HG03469 (cell line): ENCODE measurements at regions not wholly inside any gene's neighbourhood (a gene's known extent, or its start where the extent isn't known, plus 50 kb on each side); places are given as distances from the start of the nearest gene placed in this dataset.
"Not testable (repeated sequence)": the region's sequence is repeated elsewhere in the genome, so short reads cannot be mapped to it uniquely, and the experiment has no call there.

Experiments used
- ATAC-seq: cut with Tn5 transposase; IDR thresholded peaks from one replicate; pipeline ENCODE4 v1.9.1; 2021; ENCODE audit warnings: mild to moderate bottlenecking, moderate library complexity, moderate number of reproducible peaks; ENCODE audit not compliant: unreplicated experiment

GRCh38 chr9:67312504-67312903, 320.2 kb upstream of the SPATA31A3 start:
- ATAC-seq: not testable (repeated sequence)

DNA sequence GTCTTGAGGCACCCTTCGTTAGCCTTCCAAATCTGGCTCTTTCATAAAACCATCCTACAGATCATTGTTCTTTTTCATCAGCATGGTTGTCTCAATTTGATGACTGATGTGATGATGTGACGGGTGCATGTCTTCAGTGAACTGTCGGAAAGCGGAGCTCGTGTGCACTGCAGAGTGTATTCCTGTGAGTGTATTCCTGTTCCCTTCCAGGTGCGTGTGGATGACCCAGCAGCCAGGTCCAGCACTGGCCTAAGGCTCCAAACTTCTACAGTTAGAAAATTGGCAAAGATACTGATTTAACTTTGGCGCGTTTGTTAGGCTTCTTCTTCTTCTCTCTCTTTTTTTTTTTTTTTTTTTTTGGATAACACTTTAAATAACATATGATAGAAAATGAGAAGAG, 314.8 kb upstream of the SPATA31A3 start:
- ATAC-seq: not testable (repeated sequence)

DNA sequence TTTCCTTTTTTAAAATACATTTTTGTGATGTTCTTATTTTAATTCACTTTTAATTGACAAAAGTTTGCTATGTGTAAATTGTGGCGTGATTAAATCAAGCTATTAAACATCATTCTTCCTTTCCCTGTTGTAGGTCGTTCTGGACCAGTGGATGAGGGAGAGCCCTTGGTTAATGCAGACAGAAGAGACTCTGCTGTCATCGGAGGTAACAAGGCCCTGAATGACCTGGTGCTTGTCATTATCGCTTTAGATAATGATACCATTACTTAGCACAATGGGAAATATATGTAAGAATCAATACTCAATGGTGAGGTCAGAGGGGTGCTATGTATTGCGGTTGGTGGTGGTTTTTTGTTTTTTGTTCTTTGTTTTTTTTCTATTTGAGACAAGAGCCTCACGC, 296.4 kb upstream of the SPATA31A3 start:
- not testable (repeated sequence) for ATAC-seq

- not testable (repeated sequence) for ATAC-seq
Observed at GRCh38 chr9:67288117-67288735, 295.9 kb upstream of the SPATA31A3 start.

DNA sequence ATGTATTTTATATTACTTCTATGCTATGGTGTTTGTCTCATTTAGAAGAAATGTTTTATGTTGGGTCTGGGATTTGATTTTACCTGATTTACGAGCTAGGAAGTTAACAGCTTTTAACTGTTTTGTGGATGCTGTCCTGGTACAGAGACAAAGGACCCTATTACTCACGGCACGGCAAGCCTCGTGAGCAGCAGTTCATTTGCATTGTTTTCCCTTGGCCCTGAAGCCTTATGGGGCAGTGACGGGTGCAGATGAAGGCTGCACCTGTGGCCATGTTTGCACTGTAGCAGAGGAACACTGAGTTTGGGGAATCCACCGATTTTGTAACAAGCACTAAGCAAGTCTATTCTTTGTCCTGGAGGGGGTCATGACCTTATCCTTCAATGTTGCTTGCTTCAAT, 291.9 kb upstream of the SPATA31A3 start:
- not testable (repeated sequence) for ATAC-seq

GRCh38 chr9:67281574-67281973, 289.2 kb upstream of the SPATA31A3 start:
- ATAC-seq: not testable (repeated sequence)

- ATAC-seq: not testable (repeated sequence)
Observed at GRCh38 chr9:67269692-67270091, 277.3 kb upstream of the SPATA31A3 start.

- ATAC-seq: not testable (repeated sequence)
Observed at GRCh38 chr9:67257894-67258293, 265.5 kb upstream of the SPATA31A3 start.

GRCh38 chr9:67248967-67249366, 256.6 kb upstream of the SPATA31A3 start:
- ATAC-seq: not testable (repeated sequence)

DNA sequence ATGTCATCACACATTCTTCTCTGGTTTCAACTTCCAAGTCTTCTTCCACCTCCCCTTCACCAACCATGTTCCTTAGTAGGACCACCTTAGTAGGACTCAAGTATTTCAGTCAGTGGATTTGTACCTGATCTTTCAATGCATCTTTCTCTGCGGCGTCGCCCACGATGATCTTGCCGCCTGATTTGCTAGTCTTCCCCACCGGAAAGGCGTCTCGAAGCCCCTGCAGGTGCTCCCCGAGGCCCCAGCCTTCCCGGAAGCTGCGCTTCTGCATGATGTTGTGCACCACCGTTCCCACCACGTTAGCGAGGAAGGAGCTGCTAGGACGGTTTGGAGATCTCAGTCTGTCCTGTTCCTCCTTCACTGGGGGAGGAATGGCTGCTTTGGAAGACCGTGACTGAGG, 219.7 kb upstream of the SPATA31A3 start:
- ATAC-seq: not testable (repeated sequence)

GRCh38 chr9:67210842-67211241, 218.5 kb upstream of the SPATA31A3 start:
- not testable (repeated sequence) for ATAC-seq

DNA sequence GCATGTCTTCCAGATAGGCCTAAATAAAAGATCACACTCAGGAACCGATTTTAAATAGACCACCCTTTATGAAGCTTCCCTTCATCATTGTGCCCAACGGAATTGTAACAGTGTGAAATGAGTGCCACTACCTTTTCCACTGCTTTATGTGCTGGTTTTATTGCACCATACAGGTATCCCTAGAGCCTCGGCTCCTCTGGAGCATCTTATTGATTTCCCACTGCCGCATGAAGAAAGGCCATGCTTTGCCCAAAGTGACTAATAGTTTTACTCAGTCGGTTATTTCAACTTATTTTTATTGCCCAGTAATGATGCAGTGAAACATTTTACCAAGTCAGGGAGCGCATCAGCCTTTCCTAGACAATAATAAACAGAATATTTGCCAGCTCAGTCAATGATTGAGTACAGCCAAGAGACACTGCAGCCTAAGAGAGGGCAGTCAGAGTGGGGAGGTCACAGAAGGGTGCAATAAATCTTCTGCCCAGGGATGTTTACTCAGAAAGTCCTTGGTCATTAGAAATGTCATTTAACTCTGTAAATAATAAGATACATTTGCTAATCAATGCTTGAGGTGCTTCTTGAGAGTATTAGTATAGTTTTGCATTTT, 216.6 kb upstream of the SPATA31A3 start:
- ATAC-seq: not testable (repeated sequence)

DNA sequence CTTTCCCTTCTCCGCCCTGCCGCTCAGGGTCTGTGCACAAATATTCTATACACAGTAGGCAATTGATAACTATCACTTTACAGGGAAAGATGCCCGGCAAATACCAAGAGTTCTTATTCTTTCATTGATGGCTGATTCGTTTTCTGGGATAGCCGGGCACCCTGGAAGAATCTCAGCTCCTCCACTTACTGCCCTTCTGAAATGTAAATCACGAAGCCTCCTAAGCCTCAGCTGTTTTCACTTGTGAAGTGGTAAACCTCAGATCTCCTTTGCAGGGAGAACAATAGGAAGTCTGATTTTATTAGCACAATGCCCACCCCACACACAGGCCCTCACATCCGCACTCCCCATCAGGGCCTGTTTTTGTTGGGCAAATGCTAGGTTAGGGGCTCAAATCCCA, 203.8 kb upstream of the SPATA31A3 start:
- ATAC-seq: not testable (repeated sequence)

DNA sequence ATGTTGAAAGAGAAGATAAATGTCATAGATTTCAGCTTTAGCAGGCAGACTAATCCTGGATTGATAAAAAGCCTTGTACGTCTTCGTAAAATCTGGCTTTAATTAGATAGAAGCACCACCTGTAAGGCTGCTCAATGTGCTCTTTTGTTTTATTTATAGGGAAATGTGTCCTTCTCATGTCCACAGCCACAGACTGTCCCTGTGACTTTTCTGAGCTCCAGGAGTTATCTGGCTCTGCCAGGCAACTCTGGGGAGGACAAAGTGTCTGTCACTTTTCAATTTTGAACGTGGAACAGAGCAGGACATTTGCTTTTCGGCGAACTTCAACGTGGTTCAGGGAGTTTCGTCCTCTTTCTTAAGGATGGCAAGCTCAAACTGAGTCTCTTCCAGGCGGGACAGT, 203.0 kb upstream of the SPATA31A3 start:
- not testable (repeated sequence) for ATAC-seq

- ATAC-seq: not testable (repeated sequence)
Observed at GRCh38 chr9:67179185-67179584, 186.8 kb upstream of the SPATA31A3 start.

- ATAC-seq: not testable (repeated sequence)
Observed at GRCh38 chr9:67175167-67175566, 182.8 kb upstream of the SPATA31A3 start.

GRCh38 chr9:67171721-67172120, 179.4 kb upstream of the SPATA31A3 start:
- not testable (repeated sequence) for ATAC-seq

- not testable (repeated sequence) for ATAC-seq
Observed at GRCh38 chr9:67168530-67169157, 176.3 kb upstream of the SPATA31A3 start.

GRCh38 chr9:67166335-67166734, 174.0 kb upstream of the SPATA31A3 start:
- not testable (repeated sequence) for ATAC-seq

DNA sequence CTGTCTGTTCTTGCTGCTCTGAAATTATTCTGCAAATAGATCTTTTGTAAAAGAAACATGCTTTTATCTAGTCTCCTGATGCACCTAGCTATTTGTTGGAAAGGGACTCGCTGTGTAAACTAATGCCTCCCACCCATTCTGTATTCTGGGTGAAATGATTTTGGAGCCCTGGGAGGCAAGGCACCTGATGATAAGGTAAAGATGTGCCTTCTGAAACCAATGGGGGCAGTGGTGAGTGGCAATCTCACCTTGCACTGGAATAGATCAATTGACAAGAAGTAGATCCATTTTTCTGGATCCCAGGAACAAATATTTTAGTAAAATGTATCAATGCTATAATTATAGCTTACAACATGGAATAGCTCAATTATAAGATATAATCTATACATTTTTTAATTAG, 170.5 kb upstream of the SPATA31A3 start:
- not testable (repeated sequence) for ATAC-seq

- not testable (repeated sequence) for ATAC-seq
Observed at GRCh38 chr9:67155218-67155617, 162.9 kb upstream of the SPATA31A3 start.

DNA sequence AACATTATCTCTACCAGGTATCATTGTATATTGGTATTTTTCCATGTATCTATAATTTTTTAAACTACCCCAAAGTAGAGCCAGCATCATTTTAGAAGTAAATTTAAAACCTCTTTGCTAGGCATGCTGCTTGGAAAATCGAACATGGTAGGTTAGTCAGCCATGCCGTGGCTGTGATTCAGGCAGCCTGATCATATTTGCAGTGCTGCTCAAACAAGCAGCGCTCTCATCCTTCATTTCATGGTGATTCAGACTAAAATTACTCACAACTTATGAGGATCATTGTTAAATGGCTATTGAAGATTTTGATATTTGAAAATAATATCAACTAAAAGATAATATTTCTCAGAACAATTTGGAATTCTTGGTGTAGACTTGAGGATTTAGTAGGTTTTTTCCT, 161.2 kb upstream of the SPATA31A3 start:
- not testable (repeated sequence) for ATAC-seq
